SK-MEL-5 (cell line): ENCODE measurements at regions not wholly inside any gene's neighbourhood (a gene's known extent, or its start where the extent isn't known, plus 50 kb on each side); places are given as distances from the start of the nearest gene placed in this dataset.
"Not testable (repeated sequence)": the region's sequence is repeated elsewhere in the genome, so short reads cannot be mapped to it uniquely, and the experiment has no call there.

Source experiments
- DNase-seq: peaks from one replicate; pipeline ENCODE4 v3.0.0-alpha.2; 2016; ENCODE audit warnings: low read depth, low spot score
- in situ Hi-C: cut with HindIII; loops from 2 replicates; pipeline ENCODE4 v1.10.0; 2016; ENCODE audit warnings: low sequenced_read_pairs, high pct_unique_total_duplicates, low pct_unique_long_range_greater_than_20kb

DNA sequence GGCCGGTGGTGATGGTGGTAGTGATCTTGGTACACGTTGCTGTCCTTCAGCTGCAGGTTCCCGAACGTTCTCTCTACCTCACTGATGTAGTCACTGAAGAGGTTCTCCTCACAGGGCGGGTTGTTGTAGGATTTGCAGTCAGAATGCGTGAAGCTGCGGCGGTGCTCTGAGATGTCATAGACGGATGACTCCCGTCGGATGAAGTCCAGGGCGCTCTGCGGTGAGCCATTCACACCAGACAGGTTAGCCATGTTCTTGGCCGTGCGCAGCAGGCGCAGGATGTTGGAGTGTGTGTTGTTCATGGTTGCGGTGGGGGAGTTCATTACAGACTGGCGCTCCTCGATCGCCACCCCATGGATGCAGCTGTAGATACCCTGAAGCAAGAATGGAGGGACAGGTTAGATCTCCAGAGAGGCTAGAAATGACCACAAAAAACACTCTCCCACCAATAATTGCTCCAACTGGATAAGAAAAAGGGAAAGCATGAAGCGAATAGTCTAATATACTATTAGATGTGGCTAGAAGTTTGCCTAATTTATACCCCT is 367.8 kb downstream of the EMP1 start:
- no peak for DNase-seq
- in situ Hi-C loops: no loop called here

DNA sequence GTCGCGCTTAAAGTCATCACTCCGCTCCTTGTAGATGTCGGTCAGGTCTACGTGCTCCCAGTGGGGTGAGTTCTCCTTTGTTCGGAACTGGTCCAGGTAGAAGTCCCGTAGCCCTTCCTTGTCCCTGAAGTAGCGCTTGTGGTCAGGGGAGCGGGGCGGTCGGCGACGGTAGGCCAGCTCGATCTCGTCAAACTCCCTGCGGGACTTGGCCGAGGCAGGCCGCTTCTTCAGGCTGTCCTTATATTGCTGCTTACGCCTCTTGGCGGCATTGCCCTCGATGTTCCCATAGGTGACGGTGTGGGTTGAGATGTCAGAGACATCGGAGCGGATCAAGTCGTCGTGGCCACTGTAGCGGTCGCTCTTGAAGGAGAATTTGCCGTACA is 367.2 kb downstream of the EMP1 start:
- in situ Hi-C loops: no loop called here

DNA sequence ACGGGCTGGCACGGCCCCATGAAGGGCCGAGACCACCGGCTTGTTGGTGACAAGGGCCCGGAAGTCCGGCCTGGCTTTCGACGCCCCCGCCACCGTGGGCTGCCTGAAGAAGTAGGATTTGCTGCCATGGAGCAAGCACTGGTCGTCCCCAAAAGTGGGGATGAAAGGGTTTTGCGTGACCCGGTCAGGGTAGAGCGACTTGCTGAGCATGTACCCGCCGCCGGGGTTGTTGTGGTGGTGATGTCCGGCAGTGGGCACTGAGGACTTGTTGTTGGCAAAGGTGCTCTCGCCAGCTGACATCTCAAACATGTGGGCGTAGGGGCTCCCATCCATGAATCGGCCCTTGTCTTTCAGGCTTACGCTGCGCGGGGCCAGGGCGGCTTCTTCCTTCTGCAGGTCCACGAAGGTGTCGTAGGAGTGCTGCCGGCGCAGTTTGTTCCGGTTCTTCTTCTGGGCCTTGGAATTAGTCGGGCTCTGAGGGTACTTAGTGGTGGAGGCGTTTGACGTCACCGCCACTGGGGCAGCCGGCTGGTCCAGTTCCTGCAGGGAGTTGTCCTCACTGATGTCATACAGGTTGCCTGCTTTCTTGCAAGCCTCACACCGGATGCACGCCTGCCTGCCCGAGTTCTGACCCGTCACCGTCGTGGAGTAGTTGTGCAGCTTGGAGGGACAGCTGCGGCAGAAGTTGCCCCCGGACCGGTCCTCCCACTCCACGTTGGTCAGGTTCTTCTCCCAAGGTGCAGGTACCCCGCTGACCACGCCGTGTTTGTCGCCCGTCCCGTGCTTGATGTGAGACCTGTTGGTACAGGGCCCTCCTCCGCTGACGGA is 366.6 kb downstream of the EMP1 start:
- in situ Hi-C loops: no loop called here
- DNase-seq: no peak

More for the DNA sequence above, 367.2 kb downstream of the EMP1 start:
- DNase-seq: no peak

DNA sequence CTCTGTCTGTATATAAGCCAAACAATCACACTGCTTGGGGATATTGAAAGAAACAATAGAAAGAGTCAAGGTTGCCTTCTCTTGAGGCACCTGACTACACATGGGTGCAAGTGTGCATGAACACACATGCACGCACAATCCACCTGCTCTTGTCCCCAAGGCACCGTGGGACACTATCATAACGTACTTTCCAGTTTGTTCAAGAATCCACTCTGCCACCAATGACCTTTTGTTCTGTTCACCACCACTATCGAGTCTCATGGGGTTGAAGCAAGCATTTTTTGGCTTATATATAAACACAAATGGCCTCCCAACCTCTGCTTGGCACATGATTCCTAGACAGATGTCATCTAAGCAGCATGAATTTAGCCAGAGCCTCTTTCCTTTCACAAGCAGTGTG is 365.4 kb downstream of the EMP1 start:
- DNase-seq: no peak
- in situ Hi-C loops: no loop called here

DNA sequence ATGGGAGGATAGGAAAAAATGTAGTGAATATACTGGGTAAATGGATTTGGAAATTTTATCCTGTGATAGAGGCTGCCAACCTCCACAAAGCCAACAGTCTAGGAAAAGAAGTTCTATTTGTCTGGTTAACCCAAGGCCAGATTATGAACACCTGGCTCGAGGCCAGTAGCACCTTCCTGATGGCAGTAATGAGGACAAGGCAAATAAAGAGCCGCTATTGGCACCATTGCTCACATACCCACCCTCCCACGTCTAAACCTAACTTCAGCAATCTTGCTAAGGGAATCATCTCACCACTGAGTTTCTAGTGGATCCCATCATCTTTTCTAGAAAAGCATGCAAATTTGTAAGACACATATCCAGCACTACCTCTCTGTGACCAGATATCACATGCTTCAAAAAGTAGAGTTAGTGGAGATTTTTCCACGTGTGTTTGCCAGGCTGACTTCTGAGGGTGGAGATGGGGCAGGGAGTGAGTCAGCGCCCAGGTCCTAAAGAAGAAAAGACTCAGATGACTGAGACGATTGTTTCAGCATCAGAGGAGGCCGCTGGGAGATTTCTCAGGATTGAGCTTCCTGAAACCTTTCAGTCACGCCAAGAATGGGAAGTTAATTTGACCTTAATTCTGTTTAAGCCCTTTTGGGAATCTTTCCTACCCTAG is 362.9 kb downstream of the EMP1 start:
- DNase-seq: peak; percentile 19
- in situ Hi-C loops: no loop called here

DNA sequence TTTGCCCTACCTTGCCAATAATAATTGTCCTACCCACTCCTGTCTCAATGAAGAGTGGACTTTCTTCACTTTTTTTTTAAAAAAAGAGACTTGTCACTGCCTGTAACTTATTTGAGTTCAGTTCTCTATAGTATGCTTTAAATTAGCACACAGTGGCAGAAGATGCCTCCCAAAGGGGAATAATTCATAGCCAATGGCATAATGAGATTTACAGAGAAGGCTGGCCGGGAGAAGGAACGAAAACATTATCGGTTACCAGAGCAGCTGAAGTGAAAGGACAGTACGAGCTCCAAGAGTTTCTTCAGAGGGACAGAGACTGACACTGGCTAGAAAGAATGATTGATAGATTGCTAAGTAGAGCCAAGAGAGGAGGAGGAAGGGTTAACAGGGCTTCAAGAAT is 356.3 kb downstream of the EMP1 start:
- in situ Hi-C loops: no loop called here
- DNase-seq: no peak

DNA sequence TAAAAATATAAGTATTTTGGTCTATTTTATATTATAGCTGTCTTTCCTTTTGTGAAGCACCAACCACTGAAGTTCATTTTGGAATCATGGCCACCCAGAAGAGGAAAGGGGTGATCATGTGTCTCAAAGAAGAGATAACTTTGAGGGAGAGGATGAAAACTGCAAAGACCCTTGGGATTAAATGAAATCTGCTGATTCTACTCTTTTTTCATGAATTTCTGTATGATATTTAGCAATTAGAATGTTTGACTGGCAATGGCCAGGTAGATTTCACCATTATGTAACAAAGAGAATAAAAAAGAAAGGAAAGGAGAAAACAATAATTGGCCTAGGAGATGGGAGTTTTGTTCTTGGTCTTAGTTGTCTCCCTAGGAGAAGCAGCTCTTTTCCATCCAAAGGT is 350.8 kb downstream of the EMP1 start:
- no peak for DNase-seq
- in situ Hi-C loops: no loop called here

DNA sequence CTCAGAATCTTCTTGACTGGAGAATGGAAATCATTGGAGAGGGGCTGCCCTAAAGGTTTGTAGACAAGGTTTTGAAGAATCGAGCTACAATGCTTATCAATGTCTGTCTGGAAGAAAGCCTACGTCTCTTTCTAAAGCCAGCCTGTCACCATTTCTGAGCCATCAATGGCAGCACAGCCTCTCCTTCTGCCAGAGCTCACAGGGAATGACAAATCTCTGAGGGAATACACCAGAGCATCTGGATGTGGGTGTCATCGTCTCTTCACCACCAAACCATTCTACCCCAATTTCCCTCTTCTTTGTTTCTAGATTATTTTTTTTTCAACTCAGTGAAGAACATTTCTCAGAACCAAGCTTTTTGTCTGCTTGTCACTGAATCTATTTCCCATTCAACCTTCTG is 349.7 kb downstream of the EMP1 start:
- in situ Hi-C loops: no loop called here

DNA sequence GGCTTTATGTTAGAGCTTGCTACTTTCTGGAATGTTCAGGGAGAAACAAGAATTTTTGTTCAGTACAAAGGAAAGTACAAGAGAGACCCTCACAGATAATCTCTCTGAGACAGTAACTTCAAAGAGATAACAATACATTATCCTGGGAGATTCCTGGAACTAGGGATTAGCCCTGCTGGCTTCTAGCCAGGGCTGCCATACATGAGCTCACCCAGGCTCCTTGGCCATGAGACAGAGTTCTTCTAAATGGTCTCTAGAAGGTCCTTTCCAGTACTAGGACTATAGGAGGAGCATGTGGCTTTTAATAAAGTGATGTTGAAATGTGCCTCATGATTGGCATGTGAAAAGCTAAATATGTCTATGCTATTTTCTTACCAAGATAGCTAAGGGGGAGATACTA is 342.5 kb downstream of the EMP1 start:
- in situ Hi-C loops: no loop called here
- DNase-seq: no peak

More for the DNA sequence above, 349.7 kb downstream of the EMP1 start:
- DNase-seq: no peak

DNA sequence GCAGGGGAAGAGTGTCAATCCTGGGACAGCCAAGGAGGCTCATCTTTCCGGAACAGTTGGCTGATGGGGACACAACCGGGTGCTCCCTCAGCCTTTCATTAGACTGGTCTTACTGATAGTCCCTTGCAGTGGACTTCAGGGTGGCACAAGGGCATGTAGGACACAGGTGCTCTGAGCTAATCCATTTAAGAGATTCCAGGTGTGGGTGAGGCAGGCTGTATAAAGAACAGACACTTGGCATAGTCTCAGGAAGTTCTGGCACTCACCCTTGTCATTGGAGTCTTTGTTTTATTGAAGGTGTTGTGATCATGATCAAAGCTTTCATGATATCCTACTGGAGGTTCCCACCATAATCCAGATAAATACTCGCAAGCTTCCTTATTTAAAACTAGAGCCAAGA is 341.6 kb downstream of the EMP1 start:
- DNase-seq: no peak
- in situ Hi-C loops: no loop called here

DNA sequence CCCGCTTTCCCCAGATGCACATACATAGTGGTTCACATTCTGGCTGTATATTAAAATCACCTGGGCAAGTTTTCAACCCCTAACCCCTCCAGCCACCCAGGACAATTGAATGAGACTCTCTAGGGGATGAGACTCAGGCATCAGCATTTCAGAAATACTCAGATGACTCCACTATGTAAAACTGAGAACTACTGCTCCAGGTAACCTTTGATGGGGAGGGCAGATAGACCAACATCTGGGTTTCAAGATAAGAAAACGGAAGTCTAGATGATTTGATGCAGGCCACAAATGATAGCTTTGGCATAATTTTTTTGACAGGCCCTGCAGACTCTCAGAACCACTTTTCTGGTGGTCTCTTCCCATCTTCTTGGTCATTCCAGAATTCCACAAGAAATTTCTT is 341.1 kb downstream of the EMP1 start:
- in situ Hi-C loops: no loop called here
- no peak for DNase-seq

DNA sequence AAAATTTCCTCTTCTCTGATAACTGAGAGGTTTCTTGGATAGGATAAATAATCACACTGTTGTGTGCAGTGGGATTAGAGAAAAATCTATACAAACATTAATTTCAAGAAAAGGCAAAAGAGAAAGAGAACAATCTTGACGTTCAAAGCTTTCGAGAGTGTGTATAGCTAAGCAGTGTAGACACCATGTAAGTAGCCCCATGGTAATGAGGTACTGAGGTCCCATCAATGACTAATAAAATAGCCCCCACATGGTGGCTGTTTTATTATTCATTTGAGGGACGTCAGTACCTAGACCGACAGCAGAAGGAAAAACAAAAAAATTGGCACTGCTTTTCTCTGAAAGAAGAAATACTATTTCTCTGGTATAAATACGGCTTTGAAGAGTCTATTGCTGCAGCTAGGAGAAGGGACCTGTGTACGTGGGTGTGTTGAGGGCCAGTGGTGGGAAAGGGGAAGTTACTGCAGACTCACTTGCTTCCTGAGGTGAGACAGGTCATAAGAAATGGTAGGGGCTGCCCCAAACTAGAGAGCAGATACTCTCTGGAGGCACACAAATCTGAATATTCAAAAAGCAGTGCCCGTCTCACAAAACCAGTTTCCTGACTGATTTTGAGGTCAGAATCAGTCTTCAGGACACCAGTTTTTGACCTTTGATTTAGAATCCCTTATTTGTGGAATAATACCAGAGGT is 339.8 kb downstream of the EMP1 start:
- in situ Hi-C loops: no loop called here
- no peak for DNase-seq

DNA sequence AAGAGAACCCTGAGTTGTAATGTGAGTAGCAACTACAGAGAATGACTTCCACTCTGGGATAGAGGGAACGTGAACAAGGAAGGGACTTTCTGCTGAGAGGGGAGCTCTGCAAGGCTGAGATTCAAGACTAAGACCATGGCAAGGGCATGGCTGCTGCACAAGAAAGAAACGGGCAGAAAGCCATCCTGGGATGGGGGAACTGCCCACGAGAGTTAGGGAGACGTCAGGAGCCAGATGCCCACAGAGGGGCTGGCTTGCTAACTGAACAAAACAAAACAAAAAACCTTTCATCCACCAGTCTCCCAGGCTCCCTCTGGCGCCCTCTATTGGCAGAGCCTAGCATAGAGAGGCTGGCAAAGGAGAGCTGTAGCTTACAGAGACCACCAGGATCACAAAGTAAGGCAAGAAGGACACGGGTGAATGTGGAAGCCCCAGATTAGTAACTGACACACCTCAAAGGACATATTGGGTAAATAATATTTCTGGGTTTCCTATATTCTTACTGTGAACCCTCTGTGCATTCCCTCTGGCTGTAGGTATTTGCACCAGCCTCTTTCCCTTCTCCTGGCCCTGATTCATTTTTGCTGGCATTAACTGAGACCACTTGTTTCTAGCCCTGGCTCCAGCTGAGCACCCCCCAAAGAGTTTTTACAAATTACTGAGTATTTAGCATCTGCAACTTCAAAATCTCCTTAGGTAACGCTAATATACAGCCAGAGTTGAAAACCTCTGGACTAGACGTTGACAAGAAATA is 338.3 kb downstream of the EMP1 start:
- in situ Hi-C loops: no loop called here

DNA sequence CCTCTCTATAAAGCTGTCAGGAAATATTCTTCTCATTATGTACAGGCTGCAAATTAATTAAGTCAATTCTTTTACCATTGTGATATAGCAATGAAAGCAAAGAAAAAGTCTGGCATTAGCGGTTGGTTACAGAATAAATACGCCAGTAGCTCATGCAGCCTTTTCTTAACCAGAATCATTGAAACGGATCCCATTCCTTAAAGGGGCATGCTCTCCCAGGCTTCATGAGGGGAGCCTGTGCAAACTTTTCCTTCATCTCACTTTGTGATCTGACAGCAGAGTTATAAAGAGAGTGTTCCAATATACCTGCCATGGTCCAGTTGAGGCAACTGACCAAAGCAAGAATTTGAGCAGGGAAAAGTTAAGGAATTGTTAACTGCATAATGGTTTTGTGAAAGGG is 337.7 kb downstream of the EMP1 start:
- in situ Hi-C loops: no loop called here
- no peak for DNase-seq

More for the DNA sequence above, 338.3 kb downstream of the EMP1 start:
- DNase-seq: peak; percentile 86

DNA sequence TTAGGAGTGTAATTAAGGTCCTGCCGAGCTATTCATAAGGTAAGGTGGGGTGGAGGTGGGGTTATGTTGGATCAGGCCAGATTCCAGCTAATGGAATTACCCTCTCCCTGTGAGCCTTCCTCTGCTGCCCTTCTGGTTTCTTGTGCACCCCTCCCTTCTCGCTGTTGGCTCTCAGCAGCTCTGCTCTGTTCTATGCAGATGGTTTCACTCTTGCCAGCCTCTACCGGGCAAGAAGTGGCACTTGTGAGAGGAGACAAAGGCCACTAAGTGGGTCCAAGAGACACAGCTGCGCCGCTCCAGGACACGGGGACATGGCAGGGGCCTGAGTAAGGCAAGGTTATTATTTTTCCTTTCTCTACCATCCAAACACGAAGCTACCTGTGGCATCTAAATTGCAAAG is 334.4 kb downstream of the EMP1 start:
- in situ Hi-C loops: no loop called here
- no peak for DNase-seq

DNA sequence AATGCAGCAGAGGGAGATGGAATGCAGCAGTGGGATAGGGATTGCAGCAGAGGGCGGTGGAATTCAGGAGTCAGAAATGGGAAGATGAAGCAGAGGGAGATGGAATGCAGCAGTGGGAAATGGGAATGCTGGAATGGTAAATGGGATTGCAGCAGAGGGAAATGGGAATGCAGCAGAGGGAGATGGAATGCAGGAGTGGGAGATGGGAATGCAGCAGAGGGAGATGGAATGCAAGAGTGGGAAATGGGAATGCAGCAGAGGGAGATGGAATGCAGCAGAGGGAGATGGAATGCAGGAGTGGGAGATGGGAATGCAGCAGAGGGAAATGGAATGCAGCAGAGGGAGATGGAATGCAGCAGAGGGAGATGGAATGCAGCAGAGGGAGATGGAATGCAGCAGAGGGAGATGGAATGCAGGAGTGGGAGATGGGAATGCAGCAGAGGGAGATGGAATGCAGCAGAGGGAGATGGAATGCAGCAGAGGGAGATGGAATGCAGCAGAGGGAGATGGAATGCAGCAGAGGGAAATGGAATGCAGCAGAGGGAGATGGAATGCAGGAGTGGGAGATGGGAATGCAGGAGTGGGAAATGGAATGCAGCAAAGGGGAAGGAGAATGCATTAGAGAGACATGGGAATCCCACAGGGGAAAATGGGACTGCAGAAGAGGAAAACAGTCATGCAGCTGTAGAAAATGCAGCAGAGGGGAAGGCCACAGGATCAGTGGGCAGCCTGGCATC is 329.8 kb downstream of the EMP1 start:
- DNase-seq, in situ Hi-C loops: not testable (repeated sequence)
